Inflammatory macrophage (primary cell): ENCODE measurements at regions not wholly inside any gene's neighbourhood (a gene's known extent, or its start where the extent isn't known, plus 50 kb on each side); places are given as distances from the start of the nearest gene placed in this dataset.

Experiments
- DNase-seq, 2 donors: peaks; one replicate each; pipeline ENCODE4 v3.0.0-alpha.2; 2020 to 2022

GRCh38 chr20:57840504-57841296 is 130.9 kb upstream of the PMEPA1 start:
- no peak for DNase-seq

- DNase-seq = no peak
These were observed 130.3 kb upstream of the PMEPA1 start for GRCh38 chr20:57840066-57840465.

GRCh38 chr20:57838670-57839151 is 128.9 kb upstream of the PMEPA1 start:
- DNase-seq = no peak

- DNase-seq = no peak
These were observed 127.6 kb upstream of the PMEPA1 start for GRCh38 chr20:57837208-57838035.

- DNase-seq = no peak
These were observed 126.0 kb upstream of the PMEPA1 start for GRCh38 chr20:57835588-57836455.

- no peak for DNase-seq
These were observed 125.2 kb upstream of the PMEPA1 start for GRCh38 chr20:57835074-57835452.

- no peak for DNase-seq
These were observed 124.7 kb upstream of the PMEPA1 start for GRCh38 chr20:57834306-57835073.

GRCh38 chr20:57831993-57832585 is 122.3 kb upstream of the PMEPA1 start:
- DNase-seq = no peak

GRCh38 chr20:57831326-57831992 is 121.6 kb upstream of the PMEPA1 start:
- no peak for DNase-seq

- no peak for DNase-seq
These were observed 120.7 kb upstream of the PMEPA1 start for GRCh38 chr20:57830515-57830895.

GRCh38 chr20:57829805-57830514 is 120.1 kb upstream of the PMEPA1 start:
- no peak for DNase-seq

GRCh38 chr20:57829336-57829735 is 119.5 kb upstream of the PMEPA1 start:
- DNase-seq = no peak

- DNase-seq = no peak
These were observed 118.9 kb upstream of the PMEPA1 start for GRCh38 chr20:57828696-57829095.

- no peak for DNase-seq
These were observed 117.0 kb upstream of the PMEPA1 start for GRCh38 chr20:57826666-57827287.

- DNase-seq = no peak
These were observed 115.1 kb upstream of the PMEPA1 start for GRCh38 chr20:57824909-57825308.

GRCh38 chr20:57821935-57822334 is 112.1 kb upstream of the PMEPA1 start:
- no peak for DNase-seq

GRCh38 chr20:57819691-57820380 is 110.0 kb upstream of the PMEPA1 start:
- no peak for DNase-seq

- no peak for DNase-seq
These were observed 109.5 kb upstream of the PMEPA1 start for GRCh38 chr20:57819291-57819690.
